GM18499 (cell line): ENCODE measurements at regions not wholly inside any gene's neighbourhood (a gene's known extent, or its start where the extent isn't known, plus 50 kb on each side); places are given as distances from the start of the nearest gene placed in this dataset.
"Not testable (repeated sequence)": the region's sequence is repeated elsewhere in the genome, so short reads cannot be mapped to it uniquely, and the experiment has no call there.

Source experiments
- ATAC-seq: cut with Tn5 transposase; IDR thresholded peaks from one replicate; pipeline ENCODE4 v1.9.1; 2021; ENCODE audit warnings: moderate number of reproducible peaks; ENCODE audit not compliant: insufficient read depth, unreplicated experiment

DNA sequence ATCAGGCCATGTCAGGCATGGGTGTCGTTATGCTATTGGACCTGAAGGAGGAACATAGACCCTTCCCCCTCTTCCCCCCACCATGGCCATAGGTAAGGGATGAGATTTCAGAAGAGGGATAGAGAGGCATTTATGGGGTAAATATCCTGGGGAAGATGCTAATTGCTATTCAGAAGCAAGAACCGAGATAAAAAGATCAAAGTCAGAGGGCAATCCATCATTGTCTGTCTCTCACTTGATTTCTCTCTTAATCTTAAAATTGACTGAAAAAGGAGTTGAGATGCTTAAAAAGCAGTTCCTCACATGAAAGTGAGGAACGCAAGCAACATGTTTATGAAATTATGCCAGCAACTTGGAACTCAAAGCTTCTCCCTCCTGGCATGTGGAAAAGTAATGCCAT, 212.0 kb downstream of the RPAP3 start:
- ATAC-seq: no peak

DNA sequence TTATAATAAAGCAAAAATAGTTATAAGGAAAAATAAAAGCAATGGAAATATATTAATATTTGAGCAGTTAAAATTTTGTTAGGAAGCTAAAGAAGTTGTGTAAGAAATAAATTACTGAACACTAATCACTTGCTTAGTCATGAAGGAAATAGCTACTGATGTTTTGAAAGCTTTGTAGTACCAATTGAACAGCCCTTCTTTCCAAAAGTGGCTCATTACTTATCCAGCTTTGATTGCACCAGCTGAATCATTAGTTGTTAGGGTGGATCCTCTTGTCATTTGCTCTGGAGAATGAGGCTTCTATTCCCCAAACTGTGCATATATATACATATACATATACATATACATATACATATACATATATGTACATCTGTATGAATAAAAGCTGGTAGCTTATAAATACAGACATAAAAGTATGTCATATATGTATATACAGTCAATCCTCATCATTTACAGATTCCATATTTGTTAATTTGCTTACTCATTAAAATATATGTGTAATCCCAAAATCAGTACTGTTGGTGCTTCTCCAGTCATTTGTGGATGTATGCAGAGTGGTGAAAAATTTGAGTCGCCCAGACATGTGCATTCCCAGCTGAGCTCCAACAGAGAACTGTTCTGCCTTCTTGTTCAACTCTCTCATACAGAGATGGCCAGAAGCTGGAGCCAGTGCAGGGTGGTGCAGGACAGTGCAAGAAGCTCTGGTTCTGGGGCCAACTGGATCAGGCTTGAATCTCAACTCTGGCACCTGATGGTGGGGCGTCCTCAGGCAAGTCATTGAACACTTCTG, 214.1 kb downstream of the RPAP3 start:
- no peak for ATAC-seq

DNA sequence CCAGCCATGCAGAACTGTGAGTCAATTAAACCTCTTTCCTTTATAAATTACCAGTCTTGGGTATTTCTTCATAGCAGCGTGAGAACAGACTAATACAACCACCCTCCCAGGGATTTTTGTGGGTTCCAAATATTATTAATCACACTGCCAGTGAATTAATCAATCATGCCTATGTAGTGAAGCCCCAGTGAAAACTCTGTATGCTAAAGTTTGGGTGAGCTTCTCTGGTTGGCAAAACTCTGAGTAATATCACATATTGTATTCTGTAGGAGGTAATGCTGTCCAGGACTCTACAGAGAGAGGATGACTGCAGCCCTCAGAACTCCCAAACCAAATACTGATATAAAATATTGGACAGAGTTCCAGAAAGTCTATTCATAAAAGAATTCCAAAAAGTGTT, 216.9 kb downstream of the RPAP3 start:
- no peak for ATAC-seq

DNA sequence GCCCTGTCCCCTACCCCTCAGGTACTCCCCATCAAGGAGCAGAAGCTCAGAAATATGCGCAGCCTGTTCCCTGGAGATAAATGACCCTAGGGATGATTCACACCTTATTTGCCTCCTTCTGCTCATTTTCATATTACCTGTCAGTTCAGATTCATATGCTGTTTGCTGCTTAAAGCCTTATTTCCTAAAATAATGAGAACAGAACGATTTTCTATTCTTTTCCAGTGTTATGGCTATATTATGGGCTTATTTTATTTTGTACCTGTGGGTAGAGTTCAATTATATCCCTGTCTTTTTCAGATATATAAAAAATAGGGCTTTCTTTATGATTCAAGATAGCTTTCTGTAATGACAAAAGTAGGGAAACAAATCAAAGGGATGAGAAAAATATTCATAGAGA, 224.8 kb downstream of the RPAP3 start:
- no peak for ATAC-seq

DNA sequence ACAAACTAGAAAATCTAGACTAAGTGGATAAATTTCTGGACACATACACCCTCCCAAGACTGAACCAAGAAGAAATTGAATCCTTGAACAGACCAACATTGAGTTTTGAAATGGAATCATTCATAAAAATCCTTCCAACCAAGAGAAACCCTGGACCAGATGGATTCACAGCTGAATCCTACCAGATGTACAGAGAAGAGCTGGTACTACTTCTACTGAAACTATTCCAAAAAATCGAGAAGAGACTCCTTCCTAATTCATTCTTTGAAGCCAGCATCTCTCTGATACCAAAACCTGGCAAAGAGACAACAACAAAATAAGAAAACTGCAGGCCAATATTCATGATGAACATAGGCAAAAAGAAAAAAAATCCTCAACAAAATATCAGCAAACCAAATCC, 227.4 kb downstream of the RPAP3 start:
- ATAC-seq: no peak

DNA sequence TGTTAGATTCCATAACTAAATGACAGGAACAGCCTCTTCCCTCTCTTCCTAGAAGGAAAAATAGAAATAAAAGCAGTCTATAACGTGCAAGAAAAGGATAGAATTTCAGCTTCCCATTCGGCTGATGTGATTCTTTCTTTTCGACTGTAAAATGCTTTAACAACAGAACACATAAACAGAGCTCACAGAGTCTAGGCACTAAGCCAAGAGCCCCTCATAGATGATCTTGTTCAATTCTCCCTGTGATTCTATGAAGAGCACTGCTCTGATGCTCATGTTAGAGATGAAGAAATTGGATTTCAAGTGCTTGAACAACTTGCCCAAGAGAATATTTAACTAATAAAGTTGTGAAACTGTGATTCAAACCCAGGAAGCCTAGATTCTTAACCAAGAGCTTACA, 232.7 kb downstream of the RPAP3 start:
- ATAC-seq: no peak

DNA sequence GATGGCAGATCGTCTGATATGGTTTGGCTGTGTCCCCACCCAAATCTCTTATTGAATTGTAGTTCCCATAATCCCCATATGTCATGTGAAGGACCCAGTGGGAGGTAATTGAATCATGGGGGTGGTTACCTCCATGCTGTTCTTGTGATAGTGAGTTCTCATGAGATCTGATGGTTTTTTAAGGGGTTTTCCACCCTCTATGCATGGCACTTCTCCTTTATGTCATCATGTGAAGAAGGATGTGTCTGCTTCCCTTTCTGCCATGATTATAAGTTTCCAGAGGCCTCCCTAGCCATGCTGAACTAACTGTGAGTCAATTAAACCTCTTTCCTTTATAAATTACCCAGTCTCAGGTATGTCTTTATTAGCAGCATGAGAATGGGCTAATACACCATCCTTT, 235.5 kb downstream of the RPAP3 start:
- ATAC-seq: not testable (repeated sequence)

DNA sequence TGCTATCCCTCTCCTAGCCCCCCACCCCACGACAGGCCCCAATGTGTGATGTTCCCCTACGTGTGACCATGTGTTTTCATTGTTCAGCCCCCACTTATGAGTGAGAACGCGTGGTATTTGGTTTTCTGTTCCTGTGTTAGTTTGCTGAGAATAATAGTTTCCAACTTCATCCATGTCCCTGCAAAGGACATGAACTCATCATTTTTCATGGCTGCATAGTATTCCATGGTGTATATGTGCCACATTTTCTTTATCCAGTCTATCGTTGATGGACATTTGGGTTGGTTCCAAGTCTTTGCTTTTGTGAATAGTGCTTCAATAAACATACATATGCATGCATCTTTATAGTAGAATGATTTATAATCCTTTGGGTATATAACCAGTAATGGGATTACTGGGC, 241.9 kb downstream of the RPAP3 start:
- not testable (repeated sequence) for ATAC-seq

DNA sequence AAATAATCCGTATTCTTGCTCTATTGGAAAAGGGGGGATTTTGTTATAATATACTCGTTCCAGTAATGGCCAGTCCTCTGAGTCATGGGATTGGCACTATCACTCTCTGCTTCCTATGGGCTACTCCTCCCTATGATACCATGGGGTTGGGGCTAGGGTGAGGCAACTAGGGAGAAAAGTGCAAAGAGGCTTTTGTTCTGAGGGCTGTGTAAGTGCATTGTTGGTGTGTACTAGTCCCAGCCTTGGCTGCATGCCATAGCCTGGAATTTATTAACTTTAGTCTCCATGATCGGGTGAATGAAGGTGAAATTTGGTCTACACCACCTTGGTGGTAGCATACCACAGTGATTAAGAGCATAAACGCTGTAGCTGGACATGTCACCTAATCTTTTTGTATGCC, 247.6 kb downstream of the RPAP3 start:
- ATAC-seq: no peak

DNA sequence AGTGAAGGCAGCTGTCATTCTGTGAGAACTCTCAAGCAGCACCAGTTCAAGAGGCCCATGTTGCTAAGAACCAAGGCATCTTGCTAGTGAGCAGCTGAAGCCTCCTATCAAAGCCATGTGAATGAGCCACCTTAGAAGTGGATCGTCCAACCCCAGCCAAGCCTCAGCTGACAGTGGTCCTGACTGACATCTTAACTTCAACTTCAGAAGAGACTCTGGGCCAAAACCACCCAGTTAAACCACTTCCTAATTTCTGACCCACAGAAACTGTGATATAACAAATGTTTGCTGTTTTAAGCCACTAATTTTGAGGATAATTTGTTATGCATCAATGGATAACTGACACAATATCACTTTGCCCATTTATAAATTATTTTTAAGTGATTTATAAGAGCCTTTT, 256.0 kb downstream of the RPAP3 start:
- no peak for ATAC-seq

DNA sequence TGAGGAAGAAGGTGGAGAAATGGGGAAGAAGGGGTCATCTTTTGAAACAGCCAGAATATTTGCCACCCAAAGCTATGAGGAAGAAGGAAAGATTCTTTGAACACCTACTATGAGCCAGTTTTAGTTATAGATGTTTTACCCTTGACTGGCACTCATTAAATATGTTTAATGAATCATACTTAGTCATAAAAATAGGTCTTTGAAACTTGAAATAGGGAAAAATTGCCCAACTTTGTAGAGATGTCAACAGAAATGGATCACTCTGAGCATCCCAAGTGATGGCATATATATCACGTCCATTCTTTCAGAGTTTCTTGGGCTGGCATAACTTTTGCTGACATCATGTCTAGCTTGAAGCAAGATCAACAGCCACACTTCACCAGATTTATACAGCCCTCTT, 263.5 kb downstream of the RPAP3 start:
- ATAC-seq: no peak

DNA sequence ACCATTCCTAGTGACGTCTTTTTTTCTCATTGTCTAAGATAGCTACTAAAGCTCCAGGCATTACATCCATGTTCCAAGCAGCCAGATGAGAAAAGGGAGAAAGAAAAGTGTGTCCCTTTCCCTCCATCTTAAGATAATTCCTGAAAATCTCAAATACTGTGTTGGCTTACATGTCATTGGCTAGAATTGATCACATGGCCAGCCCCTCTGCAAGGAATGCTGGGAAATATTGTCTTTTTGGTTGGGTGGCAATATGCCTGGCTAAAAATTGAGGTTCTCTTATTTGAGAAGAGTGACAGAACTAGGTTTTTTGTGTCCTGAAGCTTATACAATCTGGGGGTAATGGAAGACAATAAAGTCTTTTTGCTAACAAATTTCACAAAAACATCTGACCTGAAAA, 264.3 kb downstream of the RPAP3 start:
- no peak for ATAC-seq

DNA sequence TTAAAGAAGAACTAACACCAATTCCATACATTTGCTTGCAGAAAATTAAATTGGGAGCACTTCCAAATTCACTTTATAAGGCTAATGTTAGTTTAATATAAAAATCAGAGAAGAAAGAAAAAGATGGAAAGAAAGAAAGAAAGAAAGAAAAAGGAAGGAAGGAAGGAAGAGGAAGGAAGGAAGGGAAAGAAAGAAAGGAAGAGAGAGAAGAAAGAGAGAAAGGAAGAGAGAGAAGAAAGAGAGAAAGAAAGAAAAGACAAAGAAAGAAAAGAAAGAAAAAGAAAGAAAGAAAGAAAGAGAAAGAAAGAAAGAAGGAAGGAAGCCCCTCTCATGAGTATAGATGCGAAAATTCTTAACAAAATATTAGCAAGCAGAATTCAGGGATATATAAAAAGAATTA, 267.7 kb downstream of the RPAP3 start:
- ATAC-seq: no peak

DNA sequence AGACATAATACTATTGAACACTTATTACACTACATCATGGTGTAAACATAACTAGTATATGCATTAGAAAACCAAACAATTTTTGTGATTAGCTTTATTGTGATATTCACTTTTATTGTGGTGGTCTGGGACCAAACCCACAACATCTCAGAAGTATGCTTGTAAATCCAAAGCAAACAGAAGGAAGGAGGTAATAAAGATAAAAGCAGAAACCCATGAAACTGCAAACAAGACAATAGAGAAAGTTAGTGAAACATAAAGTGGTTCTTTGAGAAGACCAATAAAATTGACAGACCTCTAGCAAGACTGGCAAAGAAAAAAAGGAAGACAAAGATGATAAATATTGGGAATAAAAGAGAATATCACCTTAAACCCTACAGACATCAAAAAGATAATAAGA, 268.3 kb downstream of the RPAP3 start:
- ATAC-seq: no peak

DNA sequence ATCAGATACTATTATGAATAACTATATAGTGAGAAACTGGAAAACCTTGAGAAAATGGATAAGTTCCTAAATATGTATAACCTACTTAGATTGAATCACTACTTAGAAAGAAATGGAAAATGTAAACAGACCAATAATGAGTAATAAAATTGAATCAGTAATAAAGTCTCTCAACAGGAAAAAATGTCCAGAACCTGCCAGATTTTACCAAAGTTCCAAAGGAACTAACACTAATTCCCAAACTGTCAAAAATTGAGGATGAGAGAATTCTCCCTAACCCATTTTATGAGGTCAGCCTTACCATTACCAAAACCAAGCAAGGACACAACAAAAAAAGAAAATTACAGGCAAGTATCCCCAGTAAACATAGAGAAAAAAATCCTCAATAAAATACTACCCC, 272.0 kb downstream of the RPAP3 start:
- no peak for ATAC-seq

DNA sequence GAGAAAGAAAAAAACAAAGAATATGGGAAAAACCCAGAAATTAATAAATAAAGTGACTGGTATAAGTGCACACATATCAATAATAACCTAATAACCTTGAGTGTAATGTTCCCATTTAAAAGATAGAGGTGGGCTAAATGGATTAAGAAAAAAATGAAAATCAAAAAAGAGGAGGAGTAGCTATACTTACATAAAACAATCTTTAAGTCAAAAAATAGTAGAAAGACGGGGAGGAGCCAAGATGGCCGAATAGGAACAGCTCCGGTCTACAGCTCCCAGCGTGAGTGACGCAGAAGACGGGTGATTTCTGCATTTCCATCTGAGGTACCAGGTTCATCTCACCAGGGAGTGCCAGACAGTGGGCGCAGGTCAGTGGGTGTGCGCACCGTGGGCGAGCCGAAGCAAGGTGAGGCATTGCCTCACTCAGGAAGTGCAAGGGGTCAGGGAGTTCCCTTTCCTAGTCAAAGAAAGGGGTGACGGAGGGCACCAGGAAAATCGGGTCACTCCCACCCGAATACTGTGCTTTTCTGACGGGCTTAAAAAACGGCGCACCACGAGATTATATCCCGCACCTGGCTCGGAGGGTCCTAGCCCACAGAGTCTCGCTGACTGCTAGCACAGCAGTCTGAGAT, 279.0 kb downstream of the RPAP3 start:
- not testable (repeated sequence) for ATAC-seq

DNA sequence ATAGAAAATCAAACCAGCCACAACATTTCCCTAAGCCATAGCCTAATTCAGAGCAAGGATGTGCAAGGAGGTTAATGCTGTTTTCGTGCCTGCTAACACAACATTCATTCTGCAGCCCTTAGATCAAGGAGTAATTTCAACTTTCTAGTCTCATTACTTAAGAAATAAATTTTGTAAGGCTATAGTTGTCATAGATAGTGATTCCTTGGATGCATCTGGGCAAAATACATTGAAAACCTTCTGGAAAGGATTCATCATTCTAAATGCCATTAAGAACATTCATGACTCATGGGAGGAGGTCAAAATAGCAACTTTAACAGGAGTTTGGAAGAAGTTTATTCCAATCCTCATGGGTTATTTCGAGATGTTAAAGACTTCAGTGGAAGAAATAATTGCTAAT, 283.2 kb downstream of the RPAP3 start:
- no peak for ATAC-seq

DNA sequence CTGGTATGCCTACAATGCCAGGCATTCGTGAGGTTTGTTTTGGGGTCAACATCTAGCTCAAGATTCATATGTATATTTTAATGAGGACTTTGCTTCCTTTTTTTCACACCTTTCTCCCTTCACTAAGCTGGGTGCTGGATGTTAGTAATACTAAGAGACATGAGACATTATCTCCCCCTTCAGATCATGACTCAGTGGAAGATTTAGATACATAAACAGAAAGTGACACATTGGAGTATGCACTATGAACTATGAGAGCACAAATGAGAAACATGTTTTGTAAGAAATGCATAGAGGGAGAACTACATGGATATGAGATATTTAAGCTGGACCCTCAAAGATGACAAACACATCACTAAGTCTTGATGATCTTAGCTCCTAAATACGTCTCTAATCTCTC, 286.3 kb downstream of the RPAP3 start:
- no peak for ATAC-seq

DNA sequence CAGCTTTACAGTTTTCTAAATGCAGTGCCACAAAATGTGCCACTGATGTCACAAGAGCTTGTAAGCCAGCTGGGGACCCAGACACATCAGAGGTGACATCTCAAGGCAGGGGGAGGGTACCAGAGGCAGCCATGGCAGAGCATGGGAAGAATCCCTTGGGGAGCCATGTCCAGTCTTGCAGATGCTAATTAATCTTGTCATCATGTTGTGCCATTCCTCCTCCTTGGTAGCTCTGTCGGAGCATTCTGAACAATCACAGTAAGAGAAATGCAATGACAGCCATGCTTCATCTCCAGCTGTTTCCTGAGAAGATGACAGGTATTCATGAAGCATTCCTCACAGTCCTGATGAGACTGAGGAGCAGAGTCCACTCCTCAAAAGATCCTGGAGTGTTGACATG, 287.9 kb downstream of the RPAP3 start:
- no peak for ATAC-seq

DNA sequence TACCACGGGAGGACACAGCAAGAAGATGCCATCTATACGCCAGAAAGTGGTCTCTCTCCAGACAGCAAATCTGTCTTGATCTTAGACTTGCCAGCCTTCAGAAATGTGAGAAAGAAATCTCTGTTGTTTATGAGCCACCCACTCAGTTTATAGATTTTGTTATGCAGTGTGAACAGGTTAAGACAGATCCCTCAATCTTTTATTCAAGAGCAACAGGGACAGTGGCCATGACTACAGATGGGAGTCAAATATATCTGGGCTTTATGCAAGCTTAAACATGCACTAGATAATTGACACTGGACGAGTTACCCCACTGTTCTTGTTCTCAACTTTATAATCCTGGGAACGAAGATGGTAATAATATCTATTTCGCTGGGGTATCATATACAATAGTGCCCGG, 288.7 kb downstream of the RPAP3 start:
- no peak for ATAC-seq

DNA sequence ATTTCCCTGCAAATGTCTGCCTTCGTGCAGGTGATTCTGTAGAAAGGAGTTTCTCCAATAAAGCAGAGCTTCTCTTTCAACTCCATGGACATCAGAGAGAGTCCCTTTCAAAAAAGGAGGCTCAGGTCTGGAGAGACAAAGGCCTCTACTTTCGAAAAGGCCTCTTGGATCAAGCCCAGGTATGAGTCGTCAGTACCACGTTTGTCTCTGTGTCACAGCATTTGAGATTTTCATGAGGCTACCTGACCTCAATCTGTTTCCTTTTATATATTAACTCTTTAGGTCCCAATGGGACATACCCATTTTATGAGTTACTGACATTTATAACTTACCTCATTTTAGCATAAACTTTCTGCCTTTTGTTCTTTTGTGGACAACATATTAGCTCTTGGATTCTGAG, 290.8 kb downstream of the RPAP3 start:
- no peak for ATAC-seq

DNA sequence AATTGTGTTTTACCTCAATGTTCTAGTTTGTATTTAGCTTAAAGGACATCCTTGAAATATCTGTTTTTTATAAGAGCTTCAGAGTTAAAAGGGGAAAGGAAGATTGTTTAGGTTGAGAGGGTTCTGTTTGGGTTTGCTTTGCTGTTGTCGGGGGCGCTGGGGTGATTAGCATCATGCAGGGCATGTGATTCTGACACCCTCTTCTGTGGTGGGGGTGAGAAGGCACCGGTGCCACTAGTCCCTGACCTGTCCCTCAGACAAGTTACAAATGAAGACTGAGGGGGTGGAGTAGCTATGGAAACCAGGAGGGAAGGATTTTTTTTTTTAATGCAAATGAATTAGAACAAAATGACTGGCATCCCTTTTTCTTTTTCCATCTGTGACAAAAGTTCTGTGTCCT, 291.3 kb downstream of the RPAP3 start:
- ATAC-seq: no peak
